Head of caudate nucleus (tissue), 42 donors: ENCODE measurements at regions not wholly inside any gene's neighbourhood (a gene's known extent, or its start where the extent isn't known, plus 50 kb on each side); places are given as distances from the start of the nearest gene placed in this dataset.
A peak's percentile ranks its signal among the peaks of the same experiment; 100 is the strongest.

Source experiments
- DNase-seq, 42 donors: peaks; one replicate each; pipeline versions ENCODE4 v3.0.0 to v3.0.0-alpha.2; 2020 to 2021; ENCODE audit warnings: mixed read lengths in 7 of 42
- intact Hi-C: fragments of 100-400 bp; cut with DNase I; formaldehyde crosslinking; loops from one replicate; pipeline ENCODE4 v1.15.0; 2022

DNA sequence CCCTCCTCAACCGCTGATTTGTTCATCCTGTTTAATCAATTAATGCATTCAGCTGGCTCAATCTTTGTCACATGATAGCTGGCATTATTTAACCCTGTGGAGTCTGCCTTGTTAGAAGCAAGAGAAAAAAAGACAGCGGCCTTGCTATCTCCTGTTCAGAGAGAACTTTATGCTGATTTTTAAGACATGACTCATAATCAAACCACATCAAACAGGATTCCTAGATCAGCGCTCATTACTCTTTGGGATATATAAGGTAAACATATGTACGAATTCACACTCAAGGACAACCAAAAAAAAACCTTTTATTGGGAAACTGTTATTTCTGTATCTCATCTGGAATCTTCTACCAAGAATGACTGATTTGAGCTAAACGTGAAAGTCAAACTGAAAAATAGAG, 195.1 kb downstream of the C1D start:
- no peak for DNase-seq
- intact Hi-C loops = no loop called here

DNA sequence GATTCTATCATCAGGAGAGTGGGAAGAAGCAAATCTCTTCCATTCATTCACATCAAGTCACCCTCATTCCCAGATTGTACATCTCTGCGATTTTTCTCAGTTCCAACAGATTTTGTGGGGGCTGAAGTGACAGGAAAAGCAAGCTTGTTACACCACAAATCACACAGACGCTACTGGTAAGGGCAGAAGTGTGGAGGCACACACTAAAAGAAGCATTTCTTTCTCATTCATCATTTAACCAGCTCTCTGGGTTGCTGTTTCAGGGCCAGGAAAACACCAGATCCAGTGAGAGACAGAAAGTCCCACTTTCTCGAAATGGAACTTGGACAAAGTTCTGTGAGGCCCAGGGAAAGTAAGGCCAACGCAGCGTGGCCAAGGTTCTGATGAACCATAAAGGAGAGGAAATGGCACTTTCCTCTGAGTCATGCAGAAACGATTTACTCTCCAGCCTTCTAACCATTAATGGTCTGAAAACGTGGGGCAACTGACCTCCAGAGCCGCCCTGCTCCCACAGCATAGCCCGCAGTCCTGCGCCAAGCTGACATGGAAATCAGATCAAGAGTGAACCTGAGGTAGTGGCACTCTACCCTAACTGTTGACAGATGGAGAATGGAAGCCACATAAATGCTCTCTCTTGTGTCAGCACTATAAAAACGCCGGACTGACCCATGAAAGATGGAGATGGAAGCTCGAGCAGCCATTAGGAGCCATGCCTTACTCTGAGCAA, 191.0 kb downstream of the C1D start:
- DNase-seq = peak in 9 of 42 donors; percentile 8 to 55 (median 12)
- intact Hi-C loops = no loop called here

DNA sequence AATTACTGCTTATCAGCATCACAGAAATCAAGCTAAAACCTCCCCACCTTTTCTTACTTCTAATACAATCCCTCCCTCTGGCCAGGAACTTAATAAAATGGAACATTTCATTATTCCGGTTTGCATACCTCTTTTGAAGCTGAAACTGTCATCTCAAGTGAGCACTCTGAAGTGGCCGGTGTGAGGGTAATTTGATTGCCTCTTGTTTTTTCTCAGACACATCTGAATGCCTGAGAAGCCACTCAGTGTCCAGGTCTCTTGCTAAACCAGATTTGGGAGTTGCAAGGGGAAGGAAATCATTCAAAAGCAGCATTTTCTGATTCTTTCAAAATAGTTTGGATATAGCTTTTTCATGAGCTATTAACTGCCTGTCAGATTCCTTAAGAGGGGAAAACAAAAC, 190.3 kb downstream of the C1D start:
- no peak for DNase-seq
- intact Hi-C loops = no loop called here

DNA sequence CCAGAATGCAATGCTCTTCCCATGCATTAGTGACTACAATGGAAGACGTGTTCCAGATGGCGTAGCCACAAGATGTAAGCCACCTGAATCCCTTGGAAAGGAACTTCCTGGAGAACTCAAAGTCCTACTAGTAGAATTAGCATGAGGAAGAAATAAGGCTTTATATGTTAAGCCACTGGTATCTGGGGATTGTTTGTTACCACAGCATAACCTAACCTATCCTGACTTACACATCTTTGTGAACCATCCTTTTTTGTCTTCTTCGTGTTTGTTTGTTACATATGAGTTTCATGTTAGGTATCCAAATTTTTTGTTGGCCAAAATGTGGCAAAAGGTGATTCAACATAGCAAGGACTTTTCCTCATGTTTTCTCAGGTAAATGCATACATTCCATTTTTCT, 188.9 kb downstream of the C1D start:
- no peak for DNase-seq
- intact Hi-C loops = no loop called here

DNA sequence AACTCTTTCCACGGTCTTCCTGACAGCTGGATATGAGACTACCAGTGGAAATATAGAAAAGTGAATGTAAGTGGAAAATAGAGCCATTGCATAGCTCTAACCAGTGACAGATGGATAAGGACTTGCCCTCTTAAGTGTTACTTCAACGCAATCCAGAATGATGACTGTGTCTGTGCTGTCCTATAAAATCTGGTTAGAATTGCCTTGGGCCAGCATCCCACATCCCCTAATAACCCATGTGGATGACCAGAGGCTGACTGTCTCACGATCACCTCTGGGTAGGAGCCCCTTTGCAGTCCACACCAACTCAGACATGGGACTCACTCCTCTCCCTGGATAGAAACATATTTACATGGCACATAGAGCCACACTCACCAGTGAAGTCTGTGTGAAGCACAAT, 186.6 kb downstream of the C1D start:
- DNase-seq = no peak
- intact Hi-C loops = no loop called here

DNA sequence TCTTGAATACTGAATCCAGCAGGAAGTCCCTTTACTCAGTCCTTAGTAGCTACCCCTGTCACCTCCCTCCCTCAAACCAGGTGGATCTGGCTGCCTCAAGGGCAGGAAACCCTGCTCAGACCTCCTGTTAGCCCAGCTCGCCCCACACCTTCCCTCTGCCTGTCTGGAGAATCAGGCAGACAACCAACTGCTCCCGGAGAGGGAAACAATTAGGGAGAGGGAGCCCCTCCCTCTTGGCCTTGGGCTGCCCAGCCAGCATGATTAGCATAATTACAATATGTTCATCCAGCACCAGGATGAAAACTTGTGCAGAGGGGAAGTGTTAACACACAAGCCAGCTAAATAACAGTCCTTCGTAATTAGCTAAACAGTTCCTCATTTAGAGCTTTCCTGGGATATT, 185.5 kb downstream of the C1D start:
- intact Hi-C loops = no loop called here

DNA sequence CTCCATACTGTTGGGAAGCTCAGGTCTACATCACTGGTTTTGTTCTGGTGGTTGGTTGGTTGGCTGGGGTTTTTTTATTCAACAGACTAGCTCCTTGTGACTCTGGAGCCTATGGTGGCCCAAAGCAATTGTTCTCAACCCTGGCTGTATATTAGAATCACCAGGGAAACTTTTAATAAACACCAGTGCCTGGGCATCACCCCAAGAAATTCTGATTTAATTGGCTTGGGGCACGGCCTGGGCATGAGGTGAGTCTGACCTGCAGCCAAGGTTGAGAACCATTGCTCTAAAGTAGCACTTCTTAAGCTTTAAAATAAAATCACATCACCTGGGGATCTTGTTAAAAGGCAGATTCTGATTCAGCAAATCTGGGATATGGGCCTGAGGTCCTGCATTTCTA, 184.1 kb downstream of the C1D start:
- intact Hi-C loops = no loop called here
- DNase-seq = peak in 6 of 42 donors; percentile 12 to 44 (median 15)

More for the DNA sequence above, 185.5 kb downstream of the C1D start:
- DNase-seq = peak in 7 of 42 donors; percentile 3 to 18 (median 8)

DNA sequence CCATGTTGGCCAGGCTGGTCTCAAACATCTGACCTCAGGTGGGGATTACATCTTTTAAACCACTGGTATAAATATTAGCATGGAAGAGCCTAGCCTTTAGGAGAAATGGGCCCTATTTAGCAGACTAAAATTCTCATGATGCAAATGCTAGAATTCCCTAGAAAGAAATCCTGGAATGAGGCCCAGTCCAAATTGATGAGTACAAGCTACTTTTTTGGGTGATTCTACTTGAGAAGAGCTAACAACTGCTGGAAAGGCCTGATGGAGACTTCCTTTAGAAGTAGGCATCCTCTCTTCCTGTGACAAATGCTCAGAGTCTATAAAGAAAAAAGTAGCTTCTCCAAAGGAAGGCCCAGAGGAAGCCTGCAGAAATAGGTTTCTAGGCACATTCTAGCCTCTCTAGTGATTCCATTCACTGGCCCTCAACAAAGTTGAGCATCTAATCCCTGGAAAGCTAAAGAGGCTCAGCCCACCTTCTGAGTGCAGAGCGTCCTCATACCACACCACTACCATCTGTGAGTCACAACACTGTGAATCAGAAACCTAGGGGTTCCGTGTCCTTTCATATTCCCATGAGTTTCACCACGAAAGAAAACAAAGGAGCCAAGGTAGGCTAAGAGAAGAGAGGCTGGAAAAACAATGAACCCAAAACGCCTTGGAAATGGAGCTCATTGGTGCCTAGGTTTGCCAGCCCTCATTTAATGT, 183.1 kb downstream of the C1D start:
- intact Hi-C loops = no loop called here
- DNase-seq = no peak

DNA sequence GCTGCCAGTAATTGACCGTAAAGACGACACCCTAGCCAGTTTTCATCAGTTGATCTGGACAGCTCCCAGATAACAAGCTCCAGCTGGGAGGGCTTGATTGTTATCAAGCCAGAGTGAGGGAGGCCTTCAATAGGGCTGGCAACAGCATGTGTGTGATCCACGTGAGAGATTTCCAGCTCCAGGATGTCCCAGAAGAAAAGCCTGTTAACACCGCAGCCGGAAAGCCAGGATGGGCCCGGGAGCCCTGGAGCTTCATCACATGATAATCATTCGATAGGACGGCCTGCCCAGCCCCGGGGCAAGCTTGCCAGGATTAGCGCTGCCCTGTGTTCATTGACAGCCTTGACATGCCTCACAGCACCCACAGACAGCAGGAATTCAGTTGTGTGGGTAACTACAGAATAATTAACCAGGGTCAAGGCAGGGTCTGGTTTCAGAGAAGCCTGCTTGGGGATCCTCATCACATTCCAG, 182.5 kb downstream of the C1D start:
- intact Hi-C loops = no loop called here
- peak in 3 of 42 donors; percentile 8 to 19 (median 18) for DNase-seq

DNA sequence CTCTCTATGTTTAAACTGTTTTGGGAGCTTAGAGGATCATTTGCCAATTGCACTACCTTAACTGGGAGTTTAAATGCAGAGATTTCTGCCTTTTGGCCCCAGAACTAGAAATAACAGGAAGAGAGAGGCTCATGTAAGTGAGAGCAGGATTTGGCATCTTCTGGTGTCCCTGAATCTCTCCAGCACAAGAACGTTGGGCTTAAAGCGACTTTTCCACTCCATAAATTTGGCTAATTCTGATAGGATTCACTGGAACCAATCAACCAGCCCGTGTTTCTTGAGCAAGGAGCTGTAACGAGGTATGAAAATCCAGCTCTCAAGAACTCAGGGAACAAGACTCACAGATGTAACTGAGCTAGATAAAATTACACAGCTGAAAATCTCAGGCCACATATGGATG, 181.0 kb downstream of the C1D start:
- intact Hi-C loops = no loop called here
- no peak for DNase-seq

DNA sequence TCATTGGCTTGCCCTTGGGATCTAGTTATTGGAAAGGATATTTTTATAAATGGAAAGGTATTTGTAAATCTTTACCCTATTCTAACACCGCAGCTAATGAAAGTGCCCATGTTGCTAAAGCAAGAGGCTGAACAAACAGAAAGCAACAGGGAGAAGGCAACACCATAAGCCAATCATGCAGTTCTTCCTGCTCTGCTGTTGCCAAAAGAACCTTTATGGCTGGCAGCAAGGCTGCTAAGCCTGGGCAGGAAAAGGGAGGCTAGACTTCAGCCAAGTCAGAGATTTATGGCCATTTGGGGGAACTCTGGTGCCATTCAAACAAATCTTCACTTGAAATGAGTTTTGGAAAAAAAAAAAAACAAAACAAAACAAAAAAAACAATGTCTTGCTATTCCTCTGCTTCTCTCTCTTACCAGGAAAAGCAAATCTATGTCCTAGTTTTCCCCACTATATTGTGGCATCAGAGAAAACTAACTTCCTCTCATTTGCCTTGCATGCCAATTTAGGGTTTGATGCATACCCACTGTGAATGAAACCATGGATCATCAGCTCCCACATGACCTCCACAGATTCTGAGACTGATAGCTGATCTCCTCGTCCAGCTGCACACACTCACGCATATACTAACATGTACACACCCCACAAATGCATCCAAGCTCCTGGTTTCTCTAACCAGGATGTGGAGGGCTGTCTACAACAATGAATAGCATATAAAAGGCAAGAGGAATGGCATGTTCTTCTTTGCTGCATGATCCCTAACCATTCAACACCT, 179.3 kb downstream of the C1D start:
- intact Hi-C loops = no loop called here
- DNase-seq = no peak

DNA sequence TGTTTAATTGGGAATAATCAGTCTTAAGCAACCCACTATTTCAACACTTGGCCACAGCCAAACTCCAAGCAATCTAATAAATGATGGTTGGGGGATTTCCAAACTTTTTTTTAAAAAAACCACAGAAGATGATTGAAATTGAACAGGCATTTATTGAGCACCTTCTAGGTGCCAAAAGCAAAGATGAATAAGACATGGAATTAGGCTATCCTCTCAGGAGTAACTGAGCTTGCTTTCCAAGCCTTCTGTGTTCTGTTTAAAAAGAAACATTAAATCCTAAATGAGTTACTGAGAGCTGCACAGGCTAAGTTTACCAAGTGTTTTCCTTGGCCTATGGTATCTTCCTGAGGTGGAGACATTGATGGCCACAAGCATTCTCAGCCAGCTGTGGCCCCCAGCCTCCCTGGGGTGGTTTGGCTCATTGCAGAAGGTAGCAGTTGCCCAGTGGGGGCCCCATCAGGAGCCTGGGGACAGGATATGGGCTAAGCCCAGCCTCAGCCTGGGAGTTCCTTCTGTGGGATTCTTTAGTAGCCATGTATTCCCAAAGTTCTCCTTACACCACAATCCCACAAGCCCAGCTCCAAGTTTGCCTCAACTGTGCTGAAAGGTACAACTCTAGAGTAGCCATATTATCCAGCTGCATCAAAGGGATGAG, 174.3 kb downstream of the C1D start:
- no peak for DNase-seq
- intact Hi-C loops = no loop called here

DNA sequence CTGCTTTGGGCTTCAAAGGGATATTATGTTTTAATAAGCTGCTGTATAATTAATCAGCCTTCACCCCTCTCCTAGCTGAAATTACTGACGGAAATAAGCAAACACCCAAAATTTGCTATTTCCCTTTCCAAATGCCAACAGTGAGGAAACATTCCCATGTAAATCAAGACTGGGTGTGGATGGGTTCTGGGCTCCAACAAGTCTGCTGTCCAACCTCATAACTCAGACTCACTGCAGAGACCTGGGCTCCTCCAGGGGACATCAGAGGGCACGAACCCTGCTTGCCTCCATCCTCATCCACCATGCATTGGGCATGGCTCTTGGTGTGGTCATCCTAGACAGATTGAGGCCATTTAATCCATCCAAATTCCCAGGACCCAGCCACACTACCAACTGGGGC, 173.7 kb downstream of the C1D start:
- DNase-seq = no peak
- intact Hi-C loops = no loop called here

DNA sequence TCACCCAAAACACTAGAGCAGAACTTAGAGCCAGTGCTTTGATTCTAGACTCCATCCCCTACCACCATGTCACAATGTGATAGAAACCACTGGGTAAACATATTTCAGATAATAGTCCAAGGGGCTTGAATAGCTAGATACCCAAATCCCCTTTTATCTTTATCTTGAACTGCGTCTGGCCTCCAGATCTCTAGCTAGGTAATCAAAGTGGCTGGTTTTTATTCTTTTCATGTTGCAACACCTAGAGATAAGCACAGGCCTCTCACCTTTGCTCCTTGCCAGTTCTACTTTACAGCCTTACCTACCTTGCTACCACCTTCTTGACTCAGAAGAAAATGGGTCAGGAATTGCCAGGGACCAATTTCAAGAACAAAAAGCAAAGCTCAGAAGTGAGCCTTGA, 171.2 kb downstream of the C1D start:
- DNase-seq = no peak
- intact Hi-C loops = no loop called here

DNA sequence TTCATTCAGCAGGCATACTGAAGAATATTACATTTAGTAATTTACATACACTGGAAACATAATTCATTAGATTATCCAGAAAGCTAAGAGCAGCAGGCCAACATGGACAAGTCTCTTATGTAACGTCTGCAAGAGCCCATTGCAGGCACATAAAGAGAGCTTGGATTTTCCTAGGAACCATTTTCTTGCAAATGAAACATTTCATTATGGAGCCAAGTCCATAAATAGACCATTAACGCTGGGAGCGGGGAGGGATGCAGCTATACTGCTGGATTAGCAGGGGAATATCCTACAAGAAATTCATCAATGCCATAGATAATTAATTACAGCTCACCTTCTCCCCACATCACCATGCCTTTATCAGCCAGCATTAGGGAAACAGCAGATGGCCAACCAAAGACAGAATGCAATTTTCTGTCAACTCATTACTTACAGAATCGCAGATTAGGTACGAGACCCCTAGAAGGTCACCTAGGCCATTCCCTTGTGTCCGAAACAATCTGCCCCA, 170.4 kb downstream of the C1D start:
- intact Hi-C loops = no loop called here
- no peak for DNase-seq

DNA sequence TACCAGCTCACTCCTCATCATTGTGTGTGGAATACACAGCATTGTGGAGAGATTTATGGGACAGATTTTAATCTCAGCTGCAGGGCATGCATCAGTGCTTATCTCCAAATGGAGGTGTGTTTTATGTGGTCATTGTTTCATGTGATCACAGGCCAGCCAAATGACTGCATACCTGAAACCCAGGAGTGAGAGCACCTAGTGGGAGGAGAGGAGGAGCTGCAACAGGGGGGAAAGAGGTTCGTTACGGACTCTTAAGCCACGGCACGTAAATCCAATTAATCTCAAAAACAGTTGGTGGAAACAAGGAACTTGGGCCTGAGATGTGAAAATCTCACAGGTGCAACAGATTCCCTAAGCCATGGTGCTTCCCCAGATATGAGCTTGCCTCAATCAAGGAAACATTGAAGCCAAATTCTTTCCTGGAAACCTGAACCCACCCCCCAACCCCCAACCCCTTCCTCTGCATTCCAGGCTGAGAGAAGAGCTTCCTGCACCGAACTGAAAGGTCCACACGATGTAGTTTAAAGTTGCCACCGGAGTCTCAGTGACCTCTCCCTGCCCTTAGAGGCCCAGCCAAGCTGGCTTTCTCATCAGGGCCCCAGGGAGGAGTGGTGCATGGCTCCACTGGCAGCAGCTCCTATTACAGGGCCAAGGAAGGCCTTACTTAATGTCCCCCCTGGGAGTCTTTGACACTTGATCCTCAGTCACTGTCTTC, 167.4 kb downstream of the C1D start:
- intact Hi-C loops = no loop called here
- DNase-seq = no peak

DNA sequence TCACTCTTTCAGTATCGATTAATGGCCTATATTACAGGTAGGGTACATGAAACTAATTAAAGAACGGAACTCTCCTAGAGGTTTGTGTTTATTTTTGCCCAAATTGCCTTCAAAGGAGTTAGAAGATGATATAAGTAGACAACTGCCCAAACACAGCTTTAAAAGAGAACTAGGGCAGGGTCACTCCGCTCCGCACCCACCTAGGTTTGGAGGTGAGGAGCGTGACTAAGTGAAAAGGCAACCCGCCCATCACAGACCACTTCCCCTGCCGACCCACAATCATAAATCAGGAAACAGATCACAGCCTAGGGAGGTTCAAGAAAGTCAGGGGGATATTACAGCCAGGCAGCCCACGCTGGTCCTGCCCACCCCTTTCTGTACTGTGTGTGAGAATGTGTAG, 166.7 kb downstream of the C1D start:
- intact Hi-C loops = no loop called here
- no peak for DNase-seq

DNA sequence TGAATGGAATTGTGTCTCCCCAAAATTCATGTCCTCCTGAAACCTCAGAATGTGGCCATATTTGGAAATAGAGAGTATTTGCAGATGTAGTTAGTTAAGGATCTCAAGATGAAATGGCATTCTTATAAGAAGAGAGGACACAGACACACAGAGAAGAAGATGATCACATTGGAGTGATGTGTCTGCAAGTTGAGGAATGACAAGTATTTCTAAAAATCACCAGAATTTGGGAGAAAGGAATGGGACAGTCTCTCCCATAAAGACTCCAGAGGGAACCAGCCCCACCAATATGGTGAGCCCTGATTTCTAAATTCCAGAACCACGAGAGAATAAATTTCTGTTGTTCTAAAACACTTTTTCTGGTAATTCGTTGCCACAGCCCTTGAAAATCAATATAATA, 166.3 kb downstream of the C1D start:
- no peak for DNase-seq
- intact Hi-C loops = no loop called here

DNA sequence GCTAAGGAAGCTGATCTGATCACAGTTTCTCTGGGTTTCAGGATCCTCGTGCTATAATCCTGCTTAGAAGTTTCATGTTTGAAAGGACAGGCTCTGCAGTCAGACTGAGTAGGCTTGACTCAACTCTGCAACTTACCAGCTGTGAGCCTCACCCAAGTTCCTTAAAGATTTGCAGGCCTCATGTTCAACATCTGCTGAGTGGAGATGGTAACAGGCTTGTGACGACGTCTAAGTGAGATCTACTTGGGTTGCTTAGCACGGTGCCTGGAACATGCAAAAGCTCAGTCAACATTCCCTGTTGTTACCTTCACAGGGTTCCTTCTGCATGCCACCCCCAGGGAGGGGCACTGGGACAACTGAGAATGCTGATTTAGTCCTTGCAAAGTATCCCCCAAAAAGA, 164.2 kb downstream of the C1D start:
- intact Hi-C loops = no loop called here

More for the DNA sequence above, 164.2 kb downstream of the C1D start:
- DNase-seq = no peak
